AG04450 (cell line): ENCODE measurements at regions not wholly inside any gene's neighbourhood (a gene's known extent, or its start where the extent isn't known, plus 50 kb on each side); places are given as distances from the start of the nearest gene placed in this dataset.

ENCODE experiments used
- CTCF ChIA-PET: fragments of 300-600, 350-600 bp; formaldehyde crosslinking; extraction: SDS; loops from one replicate; lab custom pipeline; 2022; ENCODE audit warnings: antibody characterized with exemption, inconsistent platforms; lab: Charles Lee
- POLR2A ChIA-PET: fragments of 350-600 bp; formaldehyde crosslinking; extraction: SDS; loops from one replicate; lab custom pipeline; 2021; ENCODE audit warnings: antibody characterized with exemption, inconsistent platforms; lab: Yijun Ruan, JAX
- DNase-seq: peaks from one replicate; pipeline ENCODE4 v3.0.0-alpha.2; 2011; ENCODE audit warnings: low read depth, low spot score
- H3K27ac ChIP-seq: one replicate; pipeline ENCODE4 v1.5.1; 2012; ENCODE audit warnings: low read depth, low read length, control low read depth
- H3K27me3 ChIP-seq: one replicate; pipeline ENCODE4 v1.6.0; 2012; ENCODE audit warnings: low read length; ENCODE audit not compliant: control insufficient read depth, insufficient read depth
- H3K4me3 ChIP-seq: 2 replicates; pipeline ENCODE4 v1.5.1; 2011; ENCODE audit warnings: mild to moderate bottlenecking, low read depth, low read length, control low read depth
- H3K9me3 ChIP-seq: 2 replicates; pipeline ENCODE4 v1.5.1; 2012; ENCODE audit warnings: low read length; ENCODE audit not compliant: control insufficient read depth, insufficient read depth
- TF ChIP-seq, protein P1 (sequence below): IDR thresholded peaks from 2 replicates; pipeline ENCODE4 v1.5.1; 2011; ENCODE audit warnings: low read depth, low read length, control low read depth, inconsistent platforms

DNA sequence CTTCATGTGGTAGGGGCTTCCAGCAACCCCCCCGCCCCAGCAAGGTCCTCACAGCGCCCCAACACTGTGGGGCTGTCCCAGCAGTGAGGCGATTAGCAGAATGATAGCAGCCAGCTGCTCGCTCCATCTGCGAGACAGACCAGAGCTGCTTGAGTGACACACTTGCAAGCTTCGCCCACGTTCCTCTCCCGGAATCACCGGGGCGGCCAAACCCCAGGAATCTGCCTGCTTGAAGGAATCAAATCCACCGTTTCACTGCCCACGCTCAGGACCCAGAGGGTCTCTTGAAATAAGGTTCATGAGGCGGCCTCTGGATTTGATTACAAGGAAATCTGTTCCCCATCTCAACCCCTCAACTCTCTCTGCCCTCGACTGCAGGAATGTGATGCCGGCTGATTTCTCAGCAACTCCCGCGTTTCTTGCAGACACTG, 356.0 kb downstream of the C16orf95 start:
- POLR2A ChIA-PET = interaction anchor here (0.5 to 1.2 kb wide), 3 partner anchors 9 to 383 kb away, joined by 3 to 4 read pairs (median 4); partner anchors contain the start of gene FOXL1
- peaks cover 1% of the 10 kb centered on the region; the same call in 1 of the 2 replicates for H3K9me3 ChIP-seq
- H3K27ac ChIP-seq = peak overlapping the region; percentile 57
- peak; percentile 30 for DNase-seq
- TF ChIP-seq, protein P1, sequence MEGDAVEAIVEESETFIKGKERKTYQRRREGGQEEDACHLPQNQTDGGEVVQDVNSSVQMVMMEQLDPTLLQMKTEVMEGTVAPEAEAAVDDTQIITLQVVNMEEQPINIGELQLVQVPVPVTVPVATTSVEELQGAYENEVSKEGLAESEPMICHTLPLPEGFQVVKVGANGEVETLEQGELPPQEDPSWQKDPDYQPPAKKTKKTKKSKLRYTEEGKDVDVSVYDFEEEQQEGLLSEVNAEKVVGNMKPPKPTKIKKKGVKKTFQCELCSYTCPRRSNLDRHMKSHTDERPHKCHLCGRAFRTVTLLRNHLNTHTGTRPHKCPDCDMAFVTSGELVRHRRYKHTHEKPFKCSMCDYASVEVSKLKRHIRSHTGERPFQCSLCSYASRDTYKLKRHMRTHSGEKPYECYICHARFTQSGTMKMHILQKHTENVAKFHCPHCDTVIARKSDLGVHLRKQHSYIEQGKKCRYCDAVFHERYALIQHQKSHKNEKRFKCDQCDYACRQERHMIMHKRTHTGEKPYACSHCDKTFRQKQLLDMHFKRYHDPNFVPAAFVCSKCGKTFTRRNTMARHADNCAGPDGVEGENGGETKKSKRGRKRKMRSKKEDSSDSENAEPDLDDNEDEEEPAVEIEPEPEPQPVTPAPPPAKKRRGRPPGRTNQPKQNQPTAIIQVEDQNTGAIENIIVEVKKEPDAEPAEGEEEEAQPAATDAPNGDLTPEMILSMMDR = no peak
- CTCF ChIA-PET = interaction anchor here (1.3 kb wide), 1 partner anchor 385 kb away, joined by 3 read pairs; no protein-coding TSS in a partner anchor
- no peak overlapping the region; the same call in 1 of the 2 replicates for H3K4me3 ChIP-seq
- no peaks in the 10 kb centered on the region for H3K27me3 ChIP-seq

DNA sequence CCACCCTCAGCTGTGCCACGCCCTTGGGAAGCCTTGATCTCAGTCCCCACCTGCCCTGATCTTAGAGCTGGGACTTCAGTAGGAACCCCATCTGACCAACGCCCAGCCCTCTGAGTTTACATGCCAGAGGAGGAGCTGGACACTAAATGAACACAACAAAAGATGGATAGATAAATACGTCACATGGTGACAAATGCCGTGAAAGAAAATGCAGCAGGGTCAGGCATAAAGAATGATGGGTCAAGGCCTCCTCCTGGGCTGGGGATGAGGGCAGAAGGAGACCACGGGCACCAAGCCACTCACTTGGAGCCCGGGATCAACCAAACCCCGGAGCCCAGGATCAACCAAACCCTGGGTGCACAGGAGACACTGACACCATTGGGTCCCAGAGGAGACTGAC, 354.9 kb downstream of the C16orf95 start:
- Histone ChIP-seq H3K9me3 (no peaks in the 10 kb centered on the region; the same call in 1 of the 2 replicates), H3K27ac (no peak overlapping the region), H3K4me3 (no peak overlapping the region), H3K27me3 (no peaks in the 10 kb centered on the region)
- POLR2A ChIA-PET = no interaction called here
- TF ChIP-seq, protein P1 = no peak
- DNase-seq = no peak
- CTCF ChIA-PET = interaction anchor here (1.3 to 1.4 kb wide), 2 partner anchors 386 to 398 kb away, joined by 3 read pairs; no protein-coding TSS in a partner anchor

DNA sequence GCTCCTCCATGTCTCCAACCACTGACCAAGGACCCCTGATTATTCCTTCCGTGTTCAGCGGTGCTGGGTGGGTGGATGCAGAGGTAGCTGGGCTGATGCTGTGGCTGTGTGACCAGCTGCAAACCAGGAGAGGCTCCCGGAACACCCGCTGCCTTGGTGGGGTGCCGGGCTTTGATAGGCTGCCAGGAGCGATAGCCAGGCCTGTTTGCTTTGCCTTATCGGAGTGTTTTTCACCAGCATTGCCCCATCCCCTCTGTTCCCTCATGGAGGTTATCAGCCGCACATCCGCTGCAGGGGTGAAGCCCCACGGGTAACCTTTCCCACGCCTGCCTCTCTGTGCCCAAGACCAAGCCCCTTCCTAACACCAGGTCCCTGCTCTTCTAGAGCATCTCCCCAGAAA, 354.3 kb downstream of the C16orf95 start:
- TF ChIP-seq, protein P1 = no peak
- no peaks in the 10 kb centered on the region for H3K27me3 ChIP-seq
- CTCF ChIA-PET = interaction anchor here (1.4 kb wide), 1 partner anchor 398 kb away, joined by 3 read pairs; no protein-coding TSS in a partner anchor
- no peaks in the 10 kb centered on the region for H3K9me3 ChIP-seq
- H3K27ac ChIP-seq = no peak overlapping the region
- POLR2A ChIA-PET = no interaction called here
- DNase-seq = no peak
- no peak overlapping the region for H3K4me3 ChIP-seq

DNA sequence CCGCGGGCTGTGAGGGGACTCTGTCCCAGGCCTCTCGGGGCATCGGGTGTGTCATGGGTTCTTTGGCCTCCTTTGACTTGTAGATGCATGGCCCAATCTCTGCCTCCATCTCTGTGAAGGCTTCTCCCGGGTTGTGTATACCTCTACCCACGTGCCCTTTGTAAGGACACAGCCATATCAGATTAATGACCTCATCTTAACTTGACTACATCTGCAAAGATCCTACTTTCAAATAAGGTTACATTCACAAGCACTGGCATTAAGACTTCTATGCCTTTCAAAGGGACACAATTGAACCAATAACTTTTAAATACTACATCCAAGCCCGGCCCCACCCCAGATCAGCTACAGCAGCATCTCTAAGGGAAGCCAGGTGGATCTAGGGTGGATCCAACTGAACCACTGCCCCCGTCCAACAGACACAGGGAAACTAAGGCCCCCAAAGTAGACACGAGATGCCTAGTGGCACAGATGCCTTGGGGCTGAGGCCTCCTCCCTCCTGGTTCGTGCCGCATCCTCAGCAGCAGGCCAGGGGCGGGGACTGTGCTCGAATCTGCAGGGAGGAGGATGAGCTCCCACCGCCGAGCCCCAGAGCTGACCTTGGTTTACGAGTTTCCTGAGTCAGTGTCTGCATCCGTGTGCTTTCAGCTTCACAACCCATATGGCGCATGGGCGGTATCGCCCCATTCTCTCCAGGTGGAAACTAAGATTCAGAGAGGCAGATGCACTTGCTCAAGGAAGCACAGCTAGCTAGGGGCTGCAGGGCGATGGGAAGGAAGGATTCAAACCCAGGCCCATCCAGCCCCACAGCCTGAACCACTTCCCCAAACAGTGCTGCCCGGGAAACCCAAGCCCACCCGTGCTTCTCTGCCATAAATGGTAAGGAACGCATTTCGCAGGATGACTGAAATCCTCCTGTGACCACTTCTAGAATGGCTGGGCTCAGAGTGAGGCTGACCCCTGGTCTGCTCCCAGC, 353.3 kb downstream of the C16orf95 start:
- Histone ChIP-seq H3K27me3 (no peaks in the 10 kb centered on the region), H3K4me3 (no peak overlapping the region), H3K9me3 (no peaks in the 10 kb centered on the region), H3K27ac (no peak overlapping the region)
- POLR2A ChIA-PET = no interaction called here
- DNase-seq = no peak
- CTCF ChIA-PET = no interaction called here
- TF ChIP-seq, protein P1 = no peak

DNA sequence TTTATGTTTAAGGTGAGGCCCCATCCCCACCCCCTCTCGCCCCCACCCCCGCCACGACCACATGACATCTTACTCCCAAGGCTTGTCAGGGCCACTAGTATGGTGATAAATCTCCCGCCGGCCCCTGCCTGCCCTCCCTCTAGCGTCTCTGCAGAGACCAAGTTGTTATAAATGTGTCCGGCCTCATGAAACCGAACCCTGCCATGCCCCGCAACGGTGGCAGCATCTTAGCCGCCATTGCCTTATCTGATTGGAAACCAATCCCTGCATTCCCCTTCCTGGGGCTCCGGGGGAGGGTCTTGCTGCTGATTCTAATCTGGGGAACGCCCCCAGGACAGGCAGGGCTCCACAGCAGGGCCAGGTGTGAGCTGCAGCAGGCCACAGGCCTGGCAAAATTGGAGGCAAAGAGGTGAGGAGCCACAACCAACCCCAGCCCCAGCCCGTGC, 352.4 kb downstream of the C16orf95 start:
- no peak overlapping the region for H3K27ac ChIP-seq
- POLR2A ChIA-PET = no interaction called here
- H3K4me3 ChIP-seq = no peak overlapping the region
- TF ChIP-seq, protein P1 = no peak
- DNase-seq = no peak
- CTCF ChIA-PET = no interaction called here
- H3K27me3 ChIP-seq = no peaks in the 10 kb centered on the region
- peaks cover 2% of the 10 kb centered on the region for H3K9me3 ChIP-seq
